CD14-positive monocyte (primary cell): ENCODE measurements at regions not wholly inside any gene's neighbourhood (a gene's known extent, or its start where the extent isn't known, plus 50 kb on each side); places are given as distances from the start of the nearest gene placed in this dataset.
A peak's percentile ranks its signal among the peaks of the same experiment; 100 is the strongest.

Source experiments
- DNase-seq, 3 donors: peaks; one replicate each; pipeline ENCODE4 v3.0.0-alpha.2; 2011 to 2022
- H2AFZ ChIP-seq: 2 replicates; pipeline ENCODE4 v1.6.0; 2012; ENCODE audit warnings: mild to moderate bottlenecking, low read depth, low read length, inconsistent platforms; ENCODE audit not compliant: insufficient read depth, poor library complexity, severe bottlenecking
- H3K27ac ChIP-seq, 2 donors: 1 replicate in 1 of 2; 2 replicates in 1 of 2; pipeline ENCODE4 v1.5.1; 2012 to 2013; ENCODE audit warnings: low read length in 2 of 2, control low read depth in 1 of 2, inconsistent platforms in 1 of 2, low read depth in 1 of 2, mild to moderate bottlenecking in 1 of 2
- H3K27me3 ChIP-seq, 2 donors: one replicate each; pipeline versions ENCODE4 v1.6.0 to v1.6.1; 2011 to 2013; ENCODE audit warnings: low read length in 2 of 2; ENCODE audit not compliant: control insufficient read depth in 2 of 2, insufficient read depth in 2 of 2
- H3K36me3 ChIP-seq, 2 donors: replicated peaks in 1 of 2; 1 replicate in 1 of 2; 2 replicates in 1 of 2; pipeline versions ENCODE4 v1.5.1 to v1.6.1; 2012 to 2013; ENCODE audit warnings: low read length in 2 of 2, control low read depth in 1 of 2, inconsistent platforms in 1 of 2, mild to moderate bottlenecking in 1 of 2; ENCODE audit not compliant: insufficient read depth in 2 of 2, control insufficient read depth in 1 of 2
- H3K4me1 ChIP-seq, 2 donors: 1 replicate in 1 of 2; 2 replicates in 1 of 2; pipeline versions ENCODE4 v1.5.1 to v1.6.1; 2012 to 2013; ENCODE audit warnings: low read length in 2 of 2, control low read depth in 1 of 2, inconsistent platforms in 1 of 2, mild to moderate bottlenecking in 1 of 2, moderate library complexity in 1 of 2; ENCODE audit not compliant: insufficient read depth in 2 of 2, control insufficient read depth in 1 of 2
- H3K4me2 ChIP-seq: replicated peaks from 2 replicates; pipeline ENCODE3; 2012; ENCODE audit warnings: low read length, moderate library complexity, mild to moderate bottlenecking; ENCODE audit not compliant: poor library complexity, severe bottlenecking; ENCODE audit errors: extremely low read depth
- H3K4me3 ChIP-seq, 3 experiments: fragments of 200-600 bp in 1 of 3; sonication (generic) in 1 of 3; replicated peaks in 1 of 3; 1 replicate in 2 of 3; 2 replicates in 1 of 3; pipeline ENCODE4 v1.5.1; 2011 to 2013; ENCODE audit warnings: low read length in 3 of 3, mild to moderate bottlenecking in 3 of 3, control low read depth in 2 of 3, low read depth in 2 of 3, inconsistent platforms in 1 of 3, moderate library complexity in 1 of 3
- H3K79me2 ChIP-seq: 2 replicates; pipeline ENCODE4 v1.6.0; 2012; ENCODE audit warnings: mild to moderate bottlenecking, control low read depth, inconsistent platforms, low read length, moderate library complexity; ENCODE audit not compliant: insufficient read depth
- H3K9ac ChIP-seq: 2 replicates; pipeline ENCODE4 v1.6.0; 2017; ENCODE audit warnings: low read length, mild to moderate bottlenecking; ENCODE audit not compliant: insufficient read depth, poor library complexity, severe bottlenecking
- H3K9me3 ChIP-seq, 2 donors: replicated peaks in 1 of 2; 1 replicate in 1 of 2; 2 replicates in 1 of 2; pipeline versions ENCODE4 v1.5.1 to v1.6.1; 2012 to 2013; ENCODE audit warnings: low read length in 2 of 2, control low read depth in 1 of 2; ENCODE audit not compliant: control insufficient read depth in 1 of 2, insufficient read depth in 1 of 2
- H4K20me1 ChIP-seq: 2 replicates; pipeline ENCODE4 v1.6.0; 2012; ENCODE audit warnings: mild to moderate bottlenecking, low read length, control low read depth, moderate library complexity; ENCODE audit not compliant: insufficient read depth
- H3K27ac Mint-ChIP-seq, 7 donors: one replicate each; pipeline ENCODE4 v1.8.0; 2020; ENCODE audit warnings: mild to moderate bottlenecking in 7 of 7, mixed read lengths in 7 of 7, moderate library complexity in 6 of 7, inconsistent platforms in 2 of 7
- H3K27me3 Mint-ChIP-seq, 3 donors: one replicate each; pipeline ENCODE4 v1.8.0; 2021 to 2022; ENCODE audit warnings: low read depth in 3 of 3, mild to moderate bottlenecking in 3 of 3, mixed read lengths in 3 of 3, moderate library complexity in 3 of 3, inconsistent platforms in 1 of 3
- H3K36me3 Mint-ChIP-seq, 2 donors: one replicate each; pipeline ENCODE4 v1.8.0; 2020; ENCODE audit warnings: mixed read lengths in 2 of 2, inconsistent platforms in 1 of 2, mild to moderate bottlenecking in 1 of 2
- H3K4me1 Mint-ChIP-seq: one replicate; pipeline ENCODE4 v1.8.0; 2020; ENCODE audit warnings: mild to moderate bottlenecking, mixed read lengths
- H3K4me3 Mint-ChIP-seq, 2 donors: one replicate each; pipeline ENCODE4 v1.8.0; 2020; ENCODE audit warnings: mild to moderate bottlenecking in 2 of 2, mixed read lengths in 2 of 2, moderate library complexity in 1 of 2
- H3K9me3 Mint-ChIP-seq, 7 donors: one replicate each; pipeline ENCODE4 v1.8.0; 2020 to 2022; ENCODE audit warnings: mixed read lengths in 7 of 7, mild to moderate bottlenecking in 6 of 7, moderate library complexity in 6 of 7, inconsistent platforms in 2 of 7
- WGBS: methylation state at CpG from one replicate; pipeline ENCODE4 v1.1.5; 2013; ENCODE audit warnings: missing lambda C conversion rate; ENCODE audit not compliant: insufficient coverage; 5-methylcytosine and 5-hydroxymethylcytosine counted together
- intact Hi-C, 2 donors: fragments of 100-400 bp; cut with micrococcal nuclease; formaldehyde crosslinking; loops; one replicate each; pipeline versions ENCODE4 v1.15.0 to v1.15.1; 2023
- TF ChIP-seq, protein P1 (sequence below): fragments of 200-600 bp; IDR thresholded peaks from one replicate; pipeline ENCODE4 v1.8.0; 2022; ENCODE audit warnings: antibody characterized with exemption, mild to moderate bottlenecking

GRCh38 chr12:4852911-4853310, 56.8 kb upstream of the KCNA1 start:
- TF ChIP-seq, protein P1, sequence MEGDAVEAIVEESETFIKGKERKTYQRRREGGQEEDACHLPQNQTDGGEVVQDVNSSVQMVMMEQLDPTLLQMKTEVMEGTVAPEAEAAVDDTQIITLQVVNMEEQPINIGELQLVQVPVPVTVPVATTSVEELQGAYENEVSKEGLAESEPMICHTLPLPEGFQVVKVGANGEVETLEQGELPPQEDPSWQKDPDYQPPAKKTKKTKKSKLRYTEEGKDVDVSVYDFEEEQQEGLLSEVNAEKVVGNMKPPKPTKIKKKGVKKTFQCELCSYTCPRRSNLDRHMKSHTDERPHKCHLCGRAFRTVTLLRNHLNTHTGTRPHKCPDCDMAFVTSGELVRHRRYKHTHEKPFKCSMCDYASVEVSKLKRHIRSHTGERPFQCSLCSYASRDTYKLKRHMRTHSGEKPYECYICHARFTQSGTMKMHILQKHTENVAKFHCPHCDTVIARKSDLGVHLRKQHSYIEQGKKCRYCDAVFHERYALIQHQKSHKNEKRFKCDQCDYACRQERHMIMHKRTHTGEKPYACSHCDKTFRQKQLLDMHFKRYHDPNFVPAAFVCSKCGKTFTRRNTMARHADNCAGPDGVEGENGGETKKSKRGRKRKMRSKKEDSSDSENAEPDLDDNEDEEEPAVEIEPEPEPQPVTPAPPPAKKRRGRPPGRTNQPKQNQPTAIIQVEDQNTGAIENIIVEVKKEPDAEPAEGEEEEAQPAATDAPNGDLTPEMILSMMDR, result no peak
- Mint-ChIP-seq H3K27me3 (peaks cover 14 to 15% (median 15%) of the 10 kb centered on the region in 3 donors), H3K4me3 (no peak overlapping the region), H3K9me3 (no peaks in the 10 kb centered on the region), H3K27ac (no peak overlapping the region), H3K36me3 (no peaks in the 10 kb centered on the region), H3K4me1 (peaks cover 4% of the 10 kb centered on the region)
- no peak overlapping the region for H3K4me2 ChIP-seq
- H4K20me1 ChIP-seq, result no peaks in the 10 kb centered on the region
- no peak overlapping the region for H3K27ac ChIP-seq
- no peaks in the 10 kb centered on the region for H3K9me3 ChIP-seq
- H3K9ac ChIP-seq, result no peak overlapping the region
- no peak overlapping the region for H2AFZ ChIP-seq
- H3K36me3 ChIP-seq, result no peaks in the 10 kb centered on the region
- no peaks in the 10 kb centered on the region for H3K79me2 ChIP-seq
- peaks cover 0 to 1% of the 10 kb centered on the region in 2 donors for H3K4me1 ChIP-seq
- H3K4me3 ChIP-seq, result no peak overlapping the region
- 97% methylated on average over 11 of the region's 12 CpGs for WGBS
- DNase-seq, result no peak
- H3K27me3 ChIP-seq, result peaks cover 2 to 5% of the 10 kb centered on the region in 2 donors
- intact Hi-C loops, result loop anchor here in 1 of 2 donors (10.0 kb wide), 1 partner anchor 232 kb away; no protein-coding TSS in a partner anchor

DNA sequence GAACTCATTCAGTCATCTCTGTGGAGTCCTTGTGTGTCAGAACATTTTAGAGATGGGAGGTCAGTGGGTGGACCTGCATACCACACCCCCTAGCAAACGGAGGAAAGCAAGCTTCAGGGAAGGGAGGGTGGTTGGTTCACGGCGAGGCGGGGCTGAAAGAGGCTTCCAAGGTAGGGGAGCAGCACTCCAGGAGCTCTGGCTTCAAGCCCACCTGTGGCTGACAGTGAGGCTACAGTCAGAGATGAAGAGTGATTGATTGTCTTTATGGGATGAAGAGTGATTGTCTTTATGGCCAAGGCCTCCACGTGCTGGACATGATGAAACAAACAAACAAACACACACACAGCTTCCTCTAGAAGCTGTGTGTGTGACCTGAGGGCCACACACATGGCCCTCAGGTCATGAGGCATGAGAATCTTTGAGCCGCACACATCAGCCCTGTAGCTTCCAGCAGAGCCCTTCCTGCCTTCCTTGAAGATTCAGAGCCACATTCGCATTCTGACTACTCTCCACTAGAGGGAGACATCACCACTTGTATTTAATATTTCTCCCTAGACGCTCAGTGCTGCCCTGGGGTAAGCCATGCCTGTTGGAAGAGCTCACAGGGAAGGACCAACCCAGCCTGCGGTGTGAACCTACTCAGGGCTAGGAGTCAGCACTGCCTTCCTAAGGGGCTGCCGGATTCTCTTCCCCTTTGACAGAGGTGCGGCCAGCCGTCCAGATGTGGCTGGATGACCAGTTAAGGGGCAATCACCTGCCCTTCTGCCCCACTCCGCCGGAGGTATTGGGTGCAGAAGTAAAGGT, 54.4 kb upstream of the KCNA1 start:
- Histone ChIP-seq H2AFZ (no peak overlapping the region), H3K79me2 (no peaks in the 10 kb centered on the region), H3K27ac (no peak overlapping the region), H3K4me2 (no peak overlapping the region), H3K36me3 (no peaks in the 10 kb centered on the region), H4K20me1 (no peaks in the 10 kb centered on the region), H3K4me1 (peaks cover 0 to 3% of the 10 kb centered on the region in 2 donors), H3K27me3 (peaks cover 11 to 14% of the 10 kb centered on the region in 2 donors), H3K9me3 (no peaks in the 10 kb centered on the region), H3K9ac (no peak overlapping the region), H3K4me3 (no peak overlapping the region)
- H3K4me3 Mint-ChIP-seq, result no peak overlapping the region
- no peaks in the 10 kb centered on the region for H3K36me3 Mint-ChIP-seq
- peaks cover 8% of the 10 kb centered on the region for H3K4me1 Mint-ChIP-seq
- no peaks in the 10 kb centered on the region for H3K9me3 Mint-ChIP-seq
- no peak overlapping the region for H3K27ac Mint-ChIP-seq
- TF ChIP-seq, protein P1, result peak; percentile 89
- DNase-seq, result peak; percentile 18 to 52 (median 43)
- WGBS, result 51% methylated on average over 10 of the region's 14 CpGs
- peaks cover 27 to 34% (median 29%) of the 10 kb centered on the region in 3 donors for H3K27me3 Mint-ChIP-seq
- intact Hi-C loops, result loop anchor here (5.0 to 10.0 kb wide), 2 partner anchors 227 to 229 kb away; no protein-coding TSS in a partner anchor
